ENCODE measurements at regions not wholly inside any gene's neighbourhood (a gene's known extent, or its start where the extent isn't known, plus 50 kb on each side); places are given as distances from the start of the nearest gene placed in this dataset.
A peak's percentile ranks its signal among the peaks of the same experiment; 100 is the strongest.

DNA sequence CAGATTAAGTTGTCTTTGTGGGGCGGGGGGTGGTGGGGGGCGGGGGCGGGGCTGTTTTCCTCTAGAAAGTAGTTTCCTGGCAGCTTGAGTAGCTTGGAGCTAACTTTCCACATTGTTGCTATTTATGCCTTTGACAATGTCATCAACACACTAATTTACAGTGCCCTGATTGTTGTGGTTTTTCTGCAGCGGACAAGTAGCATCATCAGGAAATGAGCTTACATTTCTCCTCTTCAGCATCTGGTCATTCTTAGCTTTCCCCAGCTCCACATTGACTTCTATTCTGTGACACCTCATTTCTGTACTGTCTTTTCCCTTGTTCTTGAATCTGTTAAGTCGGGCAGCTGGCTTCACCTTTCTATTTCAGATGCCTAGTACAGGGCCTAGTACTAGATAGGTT is 112.3 kb upstream of the RAD23B start:
- Histone ChIP-seq H3K36me3 (no peaks in the 10 kb centered on the region), H3K27ac (no peak overlapping the region), H3K9me3 (no peaks in the 10 kb centered on the region), H3K4me3 (no peak overlapping the region), H3K27me3 (no peaks in the 10 kb centered on the region), H3K4me1 (peaks cover 0 to 15% of the 10 kb centered on the region in 2 donors)
- DNase-seq (ENCODE audit: low spot score): no peak
- TF ChIP-seq, protein P1, sequence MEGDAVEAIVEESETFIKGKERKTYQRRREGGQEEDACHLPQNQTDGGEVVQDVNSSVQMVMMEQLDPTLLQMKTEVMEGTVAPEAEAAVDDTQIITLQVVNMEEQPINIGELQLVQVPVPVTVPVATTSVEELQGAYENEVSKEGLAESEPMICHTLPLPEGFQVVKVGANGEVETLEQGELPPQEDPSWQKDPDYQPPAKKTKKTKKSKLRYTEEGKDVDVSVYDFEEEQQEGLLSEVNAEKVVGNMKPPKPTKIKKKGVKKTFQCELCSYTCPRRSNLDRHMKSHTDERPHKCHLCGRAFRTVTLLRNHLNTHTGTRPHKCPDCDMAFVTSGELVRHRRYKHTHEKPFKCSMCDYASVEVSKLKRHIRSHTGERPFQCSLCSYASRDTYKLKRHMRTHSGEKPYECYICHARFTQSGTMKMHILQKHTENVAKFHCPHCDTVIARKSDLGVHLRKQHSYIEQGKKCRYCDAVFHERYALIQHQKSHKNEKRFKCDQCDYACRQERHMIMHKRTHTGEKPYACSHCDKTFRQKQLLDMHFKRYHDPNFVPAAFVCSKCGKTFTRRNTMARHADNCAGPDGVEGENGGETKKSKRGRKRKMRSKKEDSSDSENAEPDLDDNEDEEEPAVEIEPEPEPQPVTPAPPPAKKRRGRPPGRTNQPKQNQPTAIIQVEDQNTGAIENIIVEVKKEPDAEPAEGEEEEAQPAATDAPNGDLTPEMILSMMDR (IDR thresholded peaks at IDR 0.05): no peak

DNA sequence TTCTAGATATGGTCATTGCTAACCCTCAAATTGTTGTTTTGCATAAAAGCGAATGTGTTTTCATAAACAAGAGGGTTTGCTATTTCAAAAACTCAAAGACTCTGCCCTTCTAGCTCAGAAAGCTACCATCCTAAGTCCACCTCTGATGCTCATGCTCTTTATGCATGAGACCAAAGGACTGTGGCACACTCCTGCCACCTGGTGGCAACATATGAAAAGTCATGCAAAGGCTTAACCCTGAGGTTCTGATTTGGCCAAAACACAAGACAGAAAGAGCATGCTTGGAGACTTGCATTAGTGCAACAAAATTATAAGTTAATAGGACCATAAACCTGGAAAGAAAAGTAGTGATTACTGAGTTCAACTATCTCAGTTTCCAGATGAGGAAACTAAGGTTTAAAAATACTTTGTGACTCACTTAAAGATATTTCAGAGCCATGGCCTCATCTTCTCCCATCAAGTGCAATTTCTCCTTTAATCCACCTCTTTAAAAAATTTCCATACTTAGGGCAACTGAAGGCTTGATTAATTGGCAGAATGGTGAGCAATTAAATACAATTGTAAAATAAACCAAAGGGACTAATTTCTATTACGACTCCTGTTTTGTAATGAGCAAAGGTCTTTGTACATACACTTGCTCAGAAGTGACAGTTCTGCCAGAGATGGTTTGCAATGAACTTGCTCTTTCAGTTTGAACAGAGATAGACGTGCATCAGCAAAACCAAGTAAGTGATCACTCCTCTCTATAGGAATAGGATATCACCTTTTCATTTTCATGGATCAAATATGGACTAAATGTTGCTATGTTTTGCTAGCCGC is 110.7 kb upstream of the RAD23B start:
- H3K36me3 ChIP-seq: no peaks in the 10 kb centered on the region
- TF ChIP-seq, protein P1 (IDR thresholded peaks at IDR 0.05): peak; percentile 84 to 91
- no peaks in the 10 kb centered on the region for H3K9me3 ChIP-seq
- no peaks in the 10 kb centered on the region for H3K27me3 ChIP-seq
- DNase-seq (ENCODE audit: low spot score): peak; percentile 82
- H3K4me1 ChIP-seq: peaks cover 0 to 30% of the 10 kb centered on the region in 2 donors
- H3K4me3 ChIP-seq: no peak overlapping the region
- H3K27ac ChIP-seq: no peak overlapping the region

DNA sequence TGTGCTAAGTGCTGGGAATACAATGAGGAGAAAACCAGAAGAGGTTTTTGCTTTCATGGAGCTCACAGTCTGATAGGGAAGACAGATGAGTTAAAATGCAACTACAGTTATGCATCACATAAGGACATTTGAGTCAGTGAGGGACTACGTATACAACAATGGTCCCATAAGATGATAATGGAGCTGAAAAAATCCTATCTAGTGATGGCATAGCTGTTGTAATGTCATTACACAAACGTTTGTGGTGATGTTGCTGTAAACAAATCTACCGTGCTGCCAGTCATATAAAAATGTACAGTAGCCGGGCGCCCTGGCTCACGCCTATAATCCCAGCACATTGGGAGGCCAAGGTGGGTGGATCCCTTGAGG is 110.1 kb upstream of the RAD23B start:
- no peaks in the 10 kb centered on the region for H3K9me3 ChIP-seq
- H3K27ac ChIP-seq: no peak overlapping the region
- H3K4me3 ChIP-seq: no peak overlapping the region
- TF ChIP-seq, protein P1 (IDR thresholded peaks at IDR 0.05): no peak
- H3K36me3 ChIP-seq: no peaks in the 10 kb centered on the region
- H3K4me1 ChIP-seq: peaks cover 0 to 32% of the 10 kb centered on the region in 2 donors
- no peaks in the 10 kb centered on the region for H3K27me3 ChIP-seq
- no peak for DNase-seq (ENCODE audit: low spot score)

DNA sequence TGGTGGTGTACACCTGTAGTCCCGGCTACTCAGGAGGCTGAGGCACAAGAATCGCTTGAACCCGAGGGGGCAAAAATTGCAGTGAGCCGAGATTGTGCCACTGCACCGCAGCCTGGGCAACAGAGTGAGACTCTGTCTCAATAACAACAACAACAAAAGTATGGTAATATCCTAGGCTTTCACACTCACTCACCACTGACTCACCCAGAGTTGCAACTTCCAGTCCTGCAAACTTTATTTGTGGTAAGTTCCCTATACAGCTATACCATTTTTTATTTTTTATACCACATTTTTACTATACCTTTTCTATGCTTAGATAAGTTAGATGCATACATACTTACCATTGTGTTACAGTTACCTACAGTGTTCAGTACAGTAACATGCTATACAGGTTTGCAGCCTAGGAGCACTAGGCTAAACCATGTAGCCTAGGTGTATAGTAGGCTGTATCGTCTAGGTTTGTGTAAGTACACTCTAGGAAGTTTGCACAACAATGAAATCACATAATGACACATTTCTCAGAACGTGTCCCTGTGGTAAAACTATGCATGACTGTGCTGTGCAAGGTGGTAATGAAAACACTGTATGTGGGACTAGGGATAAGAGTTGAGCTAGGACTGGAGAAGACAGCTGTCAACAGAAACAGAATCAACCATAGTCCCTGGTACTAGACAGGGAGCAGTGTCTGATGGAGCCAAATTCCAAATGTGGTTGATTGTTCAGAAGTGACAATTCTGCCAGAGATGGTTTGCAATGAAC is 109.5 kb upstream of the RAD23B start:
- no peaks in the 10 kb centered on the region for H3K9me3 ChIP-seq
- no peak overlapping the region for H3K27ac ChIP-seq
- no peaks in the 10 kb centered on the region for H3K36me3 ChIP-seq
- DNase-seq (ENCODE audit: low spot score): no peak
- TF ChIP-seq, protein P1 (IDR thresholded peaks at IDR 0.05): no peak
- H3K4me3 ChIP-seq: no peak overlapping the region
- H3K4me1 ChIP-seq: peaks cover 0 to 32% of the 10 kb centered on the region in 2 donors
- H3K27me3 ChIP-seq: no peaks in the 10 kb centered on the region

DNA sequence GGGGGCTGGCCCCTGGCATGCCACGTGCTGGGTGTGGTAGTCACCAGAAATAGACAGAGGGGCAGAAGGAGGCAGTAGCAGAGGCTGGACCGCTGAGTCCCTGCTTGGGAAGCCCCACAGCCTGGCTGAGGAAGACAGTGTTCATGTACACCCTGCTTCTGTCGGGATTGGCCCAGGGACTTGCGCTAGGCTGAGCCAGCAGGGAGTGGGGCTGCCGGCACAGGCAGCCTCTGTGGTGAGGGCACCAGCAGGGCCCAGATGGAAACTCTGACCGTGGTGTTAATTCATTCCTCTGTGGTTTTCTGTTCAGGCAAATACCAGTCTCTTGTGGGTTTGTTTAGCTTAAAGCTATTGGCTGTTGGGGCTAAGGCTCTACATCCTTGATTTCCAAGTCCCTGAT is 108.6 kb upstream of the RAD23B start:
- no peaks in the 10 kb centered on the region for H3K36me3 ChIP-seq
- no peak overlapping the region for H3K4me3 ChIP-seq
- TF ChIP-seq, protein P1 (IDR thresholded peaks at IDR 0.05): no peak
- no peaks in the 10 kb centered on the region for H3K9me3 ChIP-seq
- peaks cover 0 to 32% of the 10 kb centered on the region in 2 donors for H3K4me1 ChIP-seq
- no peaks in the 10 kb centered on the region for H3K27me3 ChIP-seq
- H3K27ac ChIP-seq: peak overlapping the region in 1 of 2 donors; percentile 77
- no peak for DNase-seq (ENCODE audit: low spot score)

Data from right atrium auricular region (tissue), 2 donors.